ENCODE measurements at regions not wholly inside any gene's neighbourhood (a gene's known extent, or its start where the extent isn't known, plus 50 kb on each side); places are given as distances from the start of the nearest gene placed in this dataset.

DNA sequence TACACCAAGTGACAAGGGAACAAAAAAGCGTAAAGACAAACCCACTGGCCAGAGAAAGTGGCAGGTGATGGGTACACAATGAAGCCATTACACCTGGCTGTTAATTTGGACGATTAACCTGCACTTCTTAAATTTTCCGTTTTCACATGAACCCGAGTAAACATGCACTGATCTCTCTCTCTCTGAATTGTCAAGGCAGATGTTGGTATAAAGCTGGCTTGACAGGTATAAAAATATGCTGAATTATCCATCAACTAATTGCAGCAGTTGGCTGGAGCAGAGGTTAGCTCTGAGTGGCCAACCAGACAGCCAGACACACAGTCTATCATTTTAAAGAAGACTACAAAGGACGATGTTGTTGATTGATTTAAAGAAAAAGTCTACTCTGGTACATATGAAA is 561.7 kb upstream of the ALCAM start:
- TF ChIP-seq, protein P1, sequence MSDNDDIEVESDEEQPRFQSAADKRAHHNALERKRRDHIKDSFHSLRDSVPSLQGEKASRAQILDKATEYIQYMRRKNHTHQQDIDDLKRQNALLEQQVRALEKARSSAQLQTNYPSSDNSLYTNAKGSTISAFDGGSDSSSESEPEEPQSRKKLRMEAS (IDR thresholded peaks at IDR 0.05; ENCODE audit: low read depth, low read length), result no peak
- TF ChIP-seq POLR2A (IDR thresholded peaks at IDR 0.05; ENCODE audit: extremely low read depth, insufficient read length) (no peak), MYC (IDR thresholded peaks at IDR 0.05; ENCODE audit: low read depth, low read length) (no peak)
- TF ChIP-seq, protein P2, sequence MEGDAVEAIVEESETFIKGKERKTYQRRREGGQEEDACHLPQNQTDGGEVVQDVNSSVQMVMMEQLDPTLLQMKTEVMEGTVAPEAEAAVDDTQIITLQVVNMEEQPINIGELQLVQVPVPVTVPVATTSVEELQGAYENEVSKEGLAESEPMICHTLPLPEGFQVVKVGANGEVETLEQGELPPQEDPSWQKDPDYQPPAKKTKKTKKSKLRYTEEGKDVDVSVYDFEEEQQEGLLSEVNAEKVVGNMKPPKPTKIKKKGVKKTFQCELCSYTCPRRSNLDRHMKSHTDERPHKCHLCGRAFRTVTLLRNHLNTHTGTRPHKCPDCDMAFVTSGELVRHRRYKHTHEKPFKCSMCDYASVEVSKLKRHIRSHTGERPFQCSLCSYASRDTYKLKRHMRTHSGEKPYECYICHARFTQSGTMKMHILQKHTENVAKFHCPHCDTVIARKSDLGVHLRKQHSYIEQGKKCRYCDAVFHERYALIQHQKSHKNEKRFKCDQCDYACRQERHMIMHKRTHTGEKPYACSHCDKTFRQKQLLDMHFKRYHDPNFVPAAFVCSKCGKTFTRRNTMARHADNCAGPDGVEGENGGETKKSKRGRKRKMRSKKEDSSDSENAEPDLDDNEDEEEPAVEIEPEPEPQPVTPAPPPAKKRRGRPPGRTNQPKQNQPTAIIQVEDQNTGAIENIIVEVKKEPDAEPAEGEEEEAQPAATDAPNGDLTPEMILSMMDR (IDR thresholded peaks at IDR 0.05; ENCODE audit: low read depth, low read length), result no peak
- DNase-seq (ENCODE audit: low read depth), result no peak
- no peak overlapping the region for H3K4me3 ChIP-seq (ENCODE audit: low read depth, low read length)

DNA sequence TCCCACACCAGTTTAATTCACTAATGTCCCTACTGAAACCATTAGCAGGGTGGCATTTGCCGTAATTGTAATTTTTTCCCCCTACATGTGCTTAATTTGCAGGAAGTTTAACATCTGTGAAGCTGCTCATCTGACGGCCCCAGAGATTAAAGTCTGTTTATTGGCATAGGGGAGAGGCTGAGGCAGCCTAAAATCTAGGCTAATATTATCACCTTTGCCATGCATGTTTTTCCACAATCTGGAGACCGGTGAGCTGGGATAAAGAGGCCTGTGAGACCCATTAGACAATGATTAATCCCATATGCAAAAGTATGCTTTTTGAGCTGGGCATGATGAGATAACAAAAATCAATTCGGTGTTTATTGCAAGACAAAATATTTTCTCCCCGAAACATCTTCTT is 561.2 kb upstream of the ALCAM start:
- TF ChIP-seq, protein P1 (IDR thresholded peaks at IDR 0.05; ENCODE audit: low read depth, low read length), result no peak
- TF ChIP-seq POLR2A (IDR thresholded peaks at IDR 0.05; ENCODE audit: extremely low read depth, insufficient read length), result no peak
- TF ChIP-seq, protein P2 (IDR thresholded peaks at IDR 0.05; ENCODE audit: low read depth, low read length), result no peak
- TF ChIP-seq MYC (IDR thresholded peaks at IDR 0.05; ENCODE audit: low read depth, low read length), result no peak
- DNase-seq (ENCODE audit: low read depth), result no peak
- H3K4me3 ChIP-seq (ENCODE audit: low read depth, low read length), result no peak overlapping the region

DNA sequence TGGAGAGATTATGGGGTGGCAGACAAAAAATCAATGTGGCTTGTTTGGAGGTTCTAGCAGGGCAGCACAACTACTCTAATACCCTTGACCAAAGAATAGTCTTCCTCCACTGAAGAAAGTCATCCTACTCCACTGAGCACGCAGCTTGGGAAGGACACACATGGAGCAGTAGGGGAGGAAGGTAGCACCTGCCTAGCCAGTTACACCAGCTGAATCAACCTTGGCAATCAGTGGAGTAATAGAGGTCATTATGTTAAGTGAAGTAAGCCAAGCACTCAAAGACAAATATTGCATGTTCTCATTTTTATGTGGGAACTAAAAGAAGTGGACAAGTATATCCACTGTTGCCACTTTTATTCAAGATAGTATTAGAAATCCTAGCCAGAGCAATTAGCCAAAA is 555.8 kb upstream of the ALCAM start:
- no peak for DNase-seq (ENCODE audit: low read depth)
- TF ChIP-seq POLR2A (IDR thresholded peaks at IDR 0.05; ENCODE audit: extremely low read depth, insufficient read length), result no peak
- no peak for TF ChIP-seq MYC (IDR thresholded peaks at IDR 0.05; ENCODE audit: low read depth, low read length)
- no peak overlapping the region for H3K4me3 ChIP-seq (ENCODE audit: low read depth, low read length)

DNA sequence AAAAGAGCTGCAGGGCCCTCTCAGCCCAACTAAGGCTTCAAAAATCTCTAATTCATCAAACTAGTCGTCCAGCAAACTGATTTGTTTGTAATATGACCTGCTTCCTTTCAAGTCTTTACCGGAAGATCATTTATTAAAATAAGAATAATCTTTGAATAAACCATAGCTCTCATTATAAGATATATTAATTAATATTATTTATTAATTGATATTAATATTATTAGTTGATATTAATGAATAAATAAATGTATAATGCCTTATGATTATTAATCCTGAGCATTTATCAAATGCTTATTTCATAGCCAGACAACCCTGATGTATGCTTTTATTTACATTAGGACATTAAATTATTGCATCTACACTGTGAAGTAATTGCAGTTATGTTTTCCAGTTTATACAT is 550.7 kb upstream of the ALCAM start:
- TF ChIP-seq, protein P1 (IDR thresholded peaks at IDR 0.05; ENCODE audit: low read depth, low read length), result no peak
- TF ChIP-seq POLR2A (IDR thresholded peaks at IDR 0.05; ENCODE audit: extremely low read depth, insufficient read length) (no peak), MYC (IDR thresholded peaks at IDR 0.05; ENCODE audit: low read depth, low read length) (no peak)
- TF ChIP-seq, protein P2 (IDR thresholded peaks at IDR 0.05; ENCODE audit: low read depth, low read length), result no peak
- no peak overlapping the region for H3K4me3 ChIP-seq (ENCODE audit: low read depth, low read length)
- DNase-seq (ENCODE audit: low read depth), result no peak

DNA sequence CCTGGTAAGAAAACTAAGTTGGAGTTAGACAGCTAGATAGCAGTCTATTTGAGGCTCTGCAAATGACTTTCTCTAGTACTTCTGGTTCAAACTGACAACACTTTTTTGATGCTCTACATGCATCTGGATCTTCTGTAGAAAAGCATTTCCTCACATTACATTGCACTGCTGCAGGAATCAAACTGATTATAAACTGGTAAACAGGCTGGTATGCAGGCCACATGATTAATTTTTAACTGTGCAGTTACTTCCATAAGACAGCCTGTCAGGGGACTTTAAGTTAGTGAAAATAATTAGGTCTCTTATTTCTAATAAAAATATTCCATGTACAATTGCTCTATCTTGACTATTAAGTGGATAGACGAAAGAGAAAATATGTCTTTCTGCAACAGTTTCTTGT is 550.0 kb upstream of the ALCAM start:
- TF ChIP-seq MYC (IDR thresholded peaks at IDR 0.05; ENCODE audit: low read depth, low read length) (no peak), POLR2A (IDR thresholded peaks at IDR 0.05; ENCODE audit: extremely low read depth, insufficient read length) (no peak)
- TF ChIP-seq, protein P2 (IDR thresholded peaks at IDR 0.05; ENCODE audit: low read depth, low read length), result no peak
- TF ChIP-seq, protein P1 (IDR thresholded peaks at IDR 0.05; ENCODE audit: low read depth, low read length), result no peak
- no peak for DNase-seq (ENCODE audit: low read depth)
- no peak overlapping the region for H3K4me3 ChIP-seq (ENCODE audit: low read depth, low read length)

DNA sequence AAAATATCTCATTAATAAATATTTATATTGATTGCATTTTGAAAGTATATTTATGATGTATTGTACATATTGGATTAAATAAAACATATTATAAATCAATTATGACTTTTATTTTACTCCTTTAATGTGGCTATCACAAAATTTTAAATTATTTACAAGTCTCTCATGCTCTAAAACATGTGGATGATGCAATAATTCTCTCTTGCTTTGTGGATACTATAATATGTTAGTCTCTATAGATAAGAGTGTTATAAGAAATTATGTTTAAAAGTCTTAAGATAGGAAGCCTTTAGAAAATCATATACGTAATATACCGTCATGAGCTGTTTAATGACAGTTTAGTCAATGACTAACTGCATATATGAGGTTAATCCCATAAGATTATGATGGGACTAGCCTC is 547.4 kb upstream of the ALCAM start:
- no peak for DNase-seq (ENCODE audit: low read depth)
- H3K4me3 ChIP-seq (ENCODE audit: low read depth, low read length), result no peak overlapping the region
- TF ChIP-seq, protein P1 (IDR thresholded peaks at IDR 0.05; ENCODE audit: low read depth, low read length), result no peak
- TF ChIP-seq POLR2A (IDR thresholded peaks at IDR 0.05; ENCODE audit: extremely low read depth, insufficient read length) (no peak), MYC (IDR thresholded peaks at IDR 0.05; ENCODE audit: low read depth, low read length) (no peak)
- TF ChIP-seq, protein P2 (IDR thresholded peaks at IDR 0.05; ENCODE audit: low read depth, low read length), result no peak

Data from NB4 (cell line).